Neural cell (in vitro differentiated cells): ENCODE measurements at regions not wholly inside any gene's neighbourhood (a gene's known extent, or its start where the extent isn't known, plus 50 kb on each side); places are given as distances from the start of the nearest gene placed in this dataset.

Source experiments
- H2AFZ ChIP-seq: fragments of 200-600, 300-800 bp; sonication (generic), shearing (Covaris generic); 2 replicates; pipeline ENCODE4 v1.6.0; 2014; ENCODE audit warnings: low read depth, mild to moderate bottlenecking, antibody characterized with exemption, low read length, moderate library complexity
- H3F3A ChIP-seq: fragments of 200-600 bp; shearing (Covaris generic); 2 replicates; pipeline ENCODE4 v1.6.1; 2016; ENCODE audit warnings: mild to moderate bottlenecking, moderate library complexity, mixed read lengths, antibody characterized with exemption, low read length; ENCODE audit not compliant: insufficient read depth, poor library complexity, severe bottlenecking
- H3K27ac ChIP-seq: fragments of 200-600, 300-800 bp; sonication (generic), shearing (Covaris generic); 2 replicates; pipeline ENCODE4 v1.5.1; 2014; ENCODE audit warnings: mild to moderate bottlenecking, low read length, moderate library complexity
- H3K27me3 ChIP-seq: fragments of 300-800, 200-600 bp; sonication (generic), shearing (Covaris generic); 2 replicates; pipeline ENCODE4 v1.6.0; 2014; ENCODE audit warnings: mild to moderate bottlenecking, low read depth, low read length, moderate library complexity; ENCODE audit not compliant: insufficient read depth
- H3K36me3 ChIP-seq: fragments of 300-800, 200-600 bp; sonication (generic), shearing (Covaris generic); 2 replicates; pipeline ENCODE4 v1.5.1; 2014; ENCODE audit warnings: mild to moderate bottlenecking, antibody characterized with exemption, low read length, moderate library complexity; ENCODE audit not compliant: insufficient read depth
- H3K4me2 ChIP-seq: fragments of 300-800, 200-600 bp; sonication (generic), shearing (Covaris generic); 2 replicates; pipeline ENCODE4 v1.6.0; 2014; ENCODE audit warnings: mild to moderate bottlenecking, low read length
- H3K4me3 ChIP-seq: fragments of 300-800, 200-600 bp; sonication (generic), shearing (Covaris generic); 2 replicates; pipeline ENCODE4 v1.5.1; 2014; ENCODE audit warnings: mild to moderate bottlenecking, low read length, moderate library complexity
- H3K79me2 ChIP-seq: fragments of 200-600 bp; shearing (Covaris generic); replicated peaks from 2 replicates; pipeline ENCODE4 v1.6.0; 2014; ENCODE audit warnings: mild to moderate bottlenecking, low read length, moderate library complexity; ENCODE audit not compliant: insufficient read depth
- H3K9ac ChIP-seq: fragments of 300-800, 200-600 bp; sonication (generic), shearing (Covaris generic); 2 replicates; pipeline ENCODE4 v1.6.1; 2016; ENCODE audit warnings: mild to moderate bottlenecking, low read length, mixed read lengths
- H3K9me2 ChIP-seq: fragments of 200-600 bp; shearing (Covaris generic); 2 replicates; pipeline ENCODE4 v1.6.1; 2016; ENCODE audit warnings: mild to moderate bottlenecking, low read length, mixed read lengths; ENCODE audit not compliant: insufficient read depth
- H3K9me3 ChIP-seq: fragments of 200-600, 300-800 bp; sonication (generic), shearing (Covaris generic); 2 replicates; pipeline ENCODE4 v1.6.1; 2016; ENCODE audit warnings: mild to moderate bottlenecking, mixed run types, low read length, moderate library complexity, mixed read lengths
- H4K20me1 ChIP-seq: fragments of 200-600 bp; shearing (Covaris generic); 2 replicates; pipeline ENCODE4 v1.6.1; 2016; ENCODE audit warnings: mild to moderate bottlenecking, mixed run types; ENCODE audit not compliant: insufficient read depth
- CTCF ChIP-seq: fragments of 450-650 bp; IDR thresholded peaks from 2 replicates; pipeline ENCODE4 v1.5.1; 2014; ENCODE audit warnings: antibody characterized with exemption, mild to moderate bottlenecking, moderate library complexity; ENCODE audit not compliant: poor library complexity, severe bottlenecking
- EP300 ChIP-seq: fragments of 450-650 bp; conservative IDR thresholded peaks from 2 replicates; pipeline ENCODE4 v1.6.1; 2014; ENCODE audit warnings: antibody characterized with exemption, mild to moderate bottlenecking, moderate library complexity; ENCODE audit not compliant: poor library complexity, severe bottlenecking
- EZH2 ChIP-seq: fragments of 200-600, 300-800 bp; shearing (Covaris generic), sonication (generic); IDR thresholded peaks from 2 replicates; pipeline ENCODE4 v1.6.1; 2014; ENCODE audit warnings: antibody characterized with exemption, low read length, borderline replicate concordance, mild to moderate bottlenecking; ENCODE audit not compliant: insufficient read depth, poor library complexity, severe bottlenecking
- MXI1 ChIP-seq: fragments of 450-650 bp; conservative IDR thresholded peaks from 2 replicates; pipeline ENCODE4 v1.6.1; 2014; ENCODE audit warnings: antibody characterized with exemption, mild to moderate bottlenecking; ENCODE audit not compliant: poor library complexity, severe bottlenecking
- POLR2AphosphoS5 ChIP-seq: IDR thresholded peaks from 2 replicates; pipeline ENCODE4 v1.6.1; 2012
- RAD21 ChIP-seq: fragments of 450-650 bp; conservative IDR thresholded peaks from 2 replicates; pipeline ENCODE4 v1.6.1; 2014; ENCODE audit warnings: antibody characterized with exemption, mild to moderate bottlenecking, moderate library complexity
- REST ChIP-seq: IDR thresholded peaks from 2 replicates; pipeline ENCODE4 v1.6.1; 2012; ENCODE audit warnings: borderline replicate concordance
- SMC3 ChIP-seq: fragments of 450-650 bp; conservative IDR thresholded peaks from 2 replicates; pipeline ENCODE4 v1.6.1; 2014; ENCODE audit warnings: antibody characterized with exemption, mild to moderate bottlenecking, moderate library complexity; ENCODE audit not compliant: poor library complexity
- TAF1 ChIP-seq: IDR thresholded peaks from 2 replicates; pipeline ENCODE4 v1.6.1; 2012; ENCODE audit warnings: low read depth

GRCh38 chr20:60069656-60070055 lies 111.4 kb downstream of the CDH26 start:
- H3K27me3 ChIP-seq: no peaks in the 10 kb centered on the region
- H3F3A ChIP-seq: no peaks in the 10 kb centered on the region
- no peak overlapping the region for H3K9ac ChIP-seq
- H3K36me3 ChIP-seq: no peaks in the 10 kb centered on the region
- H3K9me2 ChIP-seq: no peaks in the 10 kb centered on the region
- H3K4me2 ChIP-seq: no peak overlapping the region
- no peaks in the 10 kb centered on the region for H3K79me2 ChIP-seq
- no peaks in the 10 kb centered on the region for H3K9me3 ChIP-seq
- TF ChIP-seq POLR2AphosphoS5: no peak
- no peak for TF ChIP-seq EP300
- no peak for TF ChIP-seq REST
- TF ChIP-seq RAD21: no peak
- TF ChIP-seq MXI1: no peak
- no peak for TF ChIP-seq CTCF
- TF ChIP-seq EZH2: no peak
- no peak for TF ChIP-seq SMC3
- TF ChIP-seq TAF1: no peak
- H2AFZ ChIP-seq: no peak overlapping the region
- no peak overlapping the region for H3K4me3 ChIP-seq
- no peaks in the 10 kb centered on the region for H4K20me1 ChIP-seq
- H3K27ac ChIP-seq: no peak overlapping the region

- Histone ChIP-seq H3K9me2 (no peaks in the 10 kb centered on the region), H3K79me2 (no peaks in the 10 kb centered on the region), H3K4me2 (no peak overlapping the region), H4K20me1 (no peaks in the 10 kb centered on the region), H3K4me3 (no peak overlapping the region), H3K36me3 (no peaks in the 10 kb centered on the region), H3K9ac (no peak overlapping the region), H3K27ac (no peak overlapping the region), H3K27me3 (no peaks in the 10 kb centered on the region), H2AFZ (no peak overlapping the region), H3F3A (no peaks in the 10 kb centered on the region), H3K9me3 (no peaks in the 10 kb centered on the region)
- TF ChIP-seq RAD21 (no peak), MXI1 (no peak), EZH2 (no peak), POLR2AphosphoS5 (no peak), EP300 (no peak)
These were observed 112.6 kb downstream of the CDH26 start for GRCh38 chr20:60070791-60071190.

- Histone ChIP-seq H3F3A (no peaks in the 10 kb centered on the region), H3K36me3 (no peaks in the 10 kb centered on the region), H3K9me2 (no peaks in the 10 kb centered on the region), H4K20me1 (no peaks in the 10 kb centered on the region), H3K79me2 (no peaks in the 10 kb centered on the region), H3K27me3 (no peaks in the 10 kb centered on the region), H3K27ac (no peak overlapping the region), H3K4me3 (no peak overlapping the region), H3K9me3 (no peaks in the 10 kb centered on the region), H2AFZ (no peak overlapping the region), H3K4me2 (no peak overlapping the region), H3K9ac (no peak overlapping the region)
- TF ChIP-seq POLR2AphosphoS5: no peak
- TF ChIP-seq REST: no peak
- no peak for TF ChIP-seq CTCF
- no peak for TF ChIP-seq SMC3
- TF ChIP-seq MXI1: no peak
- no peak for TF ChIP-seq RAD21
These were observed 113.7 kb downstream of the CDH26 start for GRCh38 chr20:60071965-60072364.
